ENCODE measurements at regions not wholly inside any gene's neighbourhood (a gene's known extent, or its start where the extent isn't known, plus 50 kb on each side); places are given as distances from the start of the nearest gene placed in this dataset.

DNA sequence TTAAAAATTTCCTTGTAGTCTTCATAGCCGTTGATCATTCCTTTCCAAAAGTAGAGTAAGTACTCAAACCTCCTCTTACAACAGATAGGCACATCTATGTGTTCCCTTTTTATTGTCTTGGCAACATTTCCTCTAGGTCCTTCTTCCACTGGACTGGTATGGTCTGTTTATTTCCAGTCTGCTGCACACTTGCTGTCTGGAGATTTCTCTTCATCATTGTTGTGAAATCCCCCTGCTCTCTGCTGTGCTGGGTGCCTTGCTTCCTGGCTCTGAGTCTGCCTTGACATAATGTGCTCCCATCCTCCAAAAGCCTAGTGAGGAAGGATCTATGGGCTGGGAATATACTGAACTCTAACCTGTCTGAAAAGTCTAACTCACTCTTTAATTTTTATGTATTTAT, 545.3 kb upstream of the VSTM2A start:
- TF ChIP-seq EZH2phosphoT487 (IDR thresholded peaks at IDR 0.05; ENCODE audit: insufficient read depth, low read depth) = no peak
- TF ChIP-seq EZH2 (IDR thresholded peaks at IDR 0.05; ENCODE audit: insufficient read depth, poor library complexity, severe bottlenecking) = no peak
